ENCODE measurements at regions not wholly inside any gene's neighbourhood (a gene's known extent, or its start where the extent isn't known, plus 50 kb on each side); places are given as distances from the start of the nearest gene placed in this dataset.
"Not testable (repeated sequence)": the region's sequence is repeated elsewhere in the genome, so short reads cannot be mapped to it uniquely, and the experiment has no call there.

GRCh38 chrX:22855693-22856092, 144.1 kb upstream of the DDX53 start:
- TF ChIP-seq EZH2 (IDR thresholded peaks at IDR 0.05; ENCODE audit: insufficient read depth, low read length) (no peak), CTCF (IDR thresholded peaks at IDR 0.05; ENCODE audit: insufficient read depth, low read depth, low read length) (no peak)
- no peaks in the 10 kb centered on the region for H3K36me3 Mint-ChIP-seq (ENCODE audit: low read depth, unreplicated experiment)
- Histone ChIP-seq H3K27ac (ENCODE audit: low read depth, low read length) (no peak overlapping the region), H3K4me1 (ENCODE audit: insufficient read depth, low read length) (no peaks in the 10 kb centered on the region), H3K27me3 (ENCODE audit: insufficient read depth, low read length) (no peaks in the 10 kb centered on the region), H3K9ac (ENCODE audit: low read length) (no peak overlapping the region), H4K20me1 (ENCODE audit: insufficient read depth, low read length) (no peaks in the 10 kb centered on the region), H3K79me2 (ENCODE audit: insufficient read depth, low read length) (no peaks in the 10 kb centered on the region), H3K36me3 (ENCODE audit: insufficient read depth, low read length) (no peaks in the 10 kb centered on the region), H3K4me2 (ENCODE audit: low read length) (no peak overlapping the region), H3K9me3 (ENCODE audit: insufficient read depth, low read depth, low read length) (no peaks in the 10 kb centered on the region), H2AFZ (ENCODE audit: low read depth, low read length) (no peak overlapping the region), H3K4me3 (ENCODE audit: insufficient read depth, low read depth, low read length) (no peak overlapping the region)
- DNase-seq (ENCODE audit: low read depth): no peak
- H3K27ac Mint-ChIP-seq (ENCODE audit: unreplicated experiment): no peak overlapping the region
- H3K27me3 Mint-ChIP-seq (ENCODE audit: low read depth, unreplicated experiment): no peaks in the 10 kb centered on the region
- peak; percentile 75 for FAIRE-seq
- no peak overlapping the region for H3K4me3 Mint-ChIP-seq (ENCODE audit: unreplicated experiment)
- H3K4me1 Mint-ChIP-seq (ENCODE audit: low read depth, unreplicated experiment): no peaks in the 10 kb centered on the region
- no peaks in the 10 kb centered on the region for H3K9me3 Mint-ChIP-seq (ENCODE audit: unreplicated experiment)

GRCh38 chrX:22859642-22860041, 140.1 kb upstream of the DDX53 start:
- Mint-ChIP-seq H3K4me1 (ENCODE audit: low read depth, unreplicated experiment) (no peaks in the 10 kb centered on the region), H3K36me3 (ENCODE audit: low read depth, unreplicated experiment) (no peaks in the 10 kb centered on the region), H3K9me3 (ENCODE audit: unreplicated experiment) (no peaks in the 10 kb centered on the region), H3K4me3 (ENCODE audit: unreplicated experiment) (no peak overlapping the region), H3K27ac (ENCODE audit: unreplicated experiment) (no peak overlapping the region), H3K27me3 (ENCODE audit: low read depth, unreplicated experiment) (no peaks in the 10 kb centered on the region)
- H3K9me3 ChIP-seq (ENCODE audit: insufficient read depth, low read depth, low read length): no peaks in the 10 kb centered on the region
- H3K36me3 ChIP-seq (ENCODE audit: insufficient read depth, low read length): no peaks in the 10 kb centered on the region
- H3K4me3 ChIP-seq (ENCODE audit: insufficient read depth, low read depth, low read length): no peak overlapping the region
- H3K27me3 ChIP-seq (ENCODE audit: insufficient read depth, low read length): no peaks in the 10 kb centered on the region
- FAIRE-seq: peak; percentile 5
- H3K4me1 ChIP-seq (ENCODE audit: insufficient read depth, low read length): no peaks in the 10 kb centered on the region
- DNase-seq (ENCODE audit: low read depth): no peak
- no peak overlapping the region for H3K27ac ChIP-seq (ENCODE audit: low read depth, low read length)
- no peak for TF ChIP-seq CTCF (IDR thresholded peaks at IDR 0.05; ENCODE audit: insufficient read depth, low read depth, low read length)
- TF ChIP-seq EZH2 (IDR thresholded peaks at IDR 0.05; ENCODE audit: insufficient read depth, low read length): no peak
- no peak overlapping the region for H3K9ac ChIP-seq (ENCODE audit: low read length)
- H2AFZ ChIP-seq (ENCODE audit: low read depth, low read length): no peak overlapping the region
- no peak overlapping the region for H3K4me2 ChIP-seq (ENCODE audit: low read length)
- no peaks in the 10 kb centered on the region for H3K79me2 ChIP-seq (ENCODE audit: insufficient read depth, low read length)
- H4K20me1 ChIP-seq (ENCODE audit: insufficient read depth, low read length): no peaks in the 10 kb centered on the region

GRCh38 chrX:22866801-22867200, 133.0 kb upstream of the DDX53 start:
- not testable (repeated sequence) for H3K36me3 Mint-ChIP-seq (ENCODE audit: low read depth, unreplicated experiment); FAIRE-seq; H3K4me2 ChIP-seq (ENCODE audit: low read length); DNase-seq (ENCODE audit: low read depth); H3K27ac Mint-ChIP-seq (ENCODE audit: unreplicated experiment); H3K4me3 ChIP-seq (ENCODE audit: insufficient read depth, low read depth, low read length); H3K9me3 ChIP-seq (ENCODE audit: insufficient read depth, low read depth, low read length); H3K27me3 ChIP-seq (ENCODE audit: insufficient read depth, low read length); H3K4me1 ChIP-seq (ENCODE audit: insufficient read depth, low read length); H4K20me1 ChIP-seq (ENCODE audit: insufficient read depth, low read length); H3K9me3 Mint-ChIP-seq (ENCODE audit: unreplicated experiment); H3K36me3 ChIP-seq (ENCODE audit: insufficient read depth, low read length); H3K27ac ChIP-seq (ENCODE audit: low read depth, low read length); H3K9ac ChIP-seq (ENCODE audit: low read length); H3K79me2 ChIP-seq (ENCODE audit: insufficient read depth, low read length); H3K4me3 Mint-ChIP-seq (ENCODE audit: unreplicated experiment); H3K27me3 Mint-ChIP-seq (ENCODE audit: low read depth, unreplicated experiment); H2AFZ ChIP-seq (ENCODE audit: low read depth, low read length); H3K4me1 Mint-ChIP-seq (ENCODE audit: low read depth, unreplicated experiment)

Measured in astrocyte (in vitro differentiated cells and primary cell).